ENCODE measurements at regions not wholly inside any gene's neighbourhood (a gene's known extent, or its start where the extent isn't known, plus 50 kb on each side); places are given as distances from the start of the nearest gene placed in this dataset.

GRCh38 chrX:45850197-45850774, 649.6 kb upstream of the DIPK2B start:
- Mint-ChIP-seq H3K27me3 (ENCODE audit: low read depth) (no peaks in the 10 kb centered on the region), H3K4me3 (peak overlapping the region; percentile 95 to 99), H3K4me1 (peaks cover 30 to 47% of the 10 kb centered on the region in 2 experiments), H3K27ac (peak overlapping the region; percentile 94 to 100 (median 97)), H3K9me3 (peaks cover 53 to 58% of the 10 kb centered on the region in 2 experiments), H3K36me3 (ENCODE audit: insufficient read depth in 1 of 3, low read depth in 3 of 3) (peaks cover 40 to 49% (median 49%) of the 10 kb centered on the region in 3 experiments)
- peak overlapping the region; percentile 34 for H4K8ac ChIP-seq (replicated peaks; ENCODE audit: insufficient read length, low read depth, low read length)
- H3T11ph ChIP-seq (ENCODE audit: low read length) = no peak overlapping the region
- peak overlapping the region; percentile 44 for H2BK120ac ChIP-seq (ENCODE audit: low read depth, low read length, poor library complexity, severe bottlenecking)
- no peak overlapping the region for H2AFZ ChIP-seq (ENCODE audit: low read length)
- H4K20me1 ChIP-seq (ENCODE audit: control insufficient read depth, insufficient read depth, insufficient read length) = no peaks in the 10 kb centered on the region
- peak overlapping the region; percentile 86 for H3K14ac ChIP-seq (ENCODE audit: insufficient read depth, low read length)
- H3K4me1 ChIP-seq (ENCODE audit: insufficient read depth, low read length) = peaks cover 6% of the 10 kb centered on the region; the same call in 1 of the 2 replicates
- H3K9ac ChIP-seq (ENCODE audit: extremely low read depth, insufficient read length, low read length) = peak overlapping the region; percentile 99
- H2AK5ac ChIP-seq (ENCODE audit: insufficient read length, low read length) = no peak overlapping the region
- H3K79me1 ChIP-seq (ENCODE audit: insufficient read depth, low read depth, low read length, poor library complexity, severe bottlenecking) = no peaks in the 10 kb centered on the region
- H3K23me2 ChIP-seq (ENCODE audit: insufficient read length, low read depth, low read length, poor library complexity, severe bottlenecking) = no peaks in the 10 kb centered on the region
- no CpG with 5 or more reads among the region's 28 CpGs for WGBS (ENCODE audit: extremely low coverage, insufficient read length, low lambda C conversion rate)
- peak overlapping the region; percentile 88 for H2BK5ac ChIP-seq (ENCODE audit: insufficient read length, low read length)
- H3K27ac ChIP-seq (ENCODE audit: insufficient read length, low read depth, low read length) = no peak overlapping the region
- no peaks in the 10 kb centered on the region for H3K27me3 ChIP-seq (ENCODE audit: insufficient read depth, low read length)
- peak overlapping the region; percentile 84 for H3K4me2 ChIP-seq (ENCODE audit: insufficient read depth, insufficient read length, low read length)
- H3K79me2 ChIP-seq (ENCODE audit: insufficient read depth, low read length) = peaks cover 38% of the 10 kb centered on the region; the same call in 1 of the 2 replicates
- H2BK15ac ChIP-seq (ENCODE audit: low read depth, low read length) = no peak overlapping the region
- no peak overlapping the region for H2BK20ac ChIP-seq (ENCODE audit: low read depth, low read length, poor library complexity, severe bottlenecking)
- no peak overlapping the region for H4K91ac ChIP-seq (ENCODE audit: insufficient read length, low read depth, low read length)
- peak; percentile 26 for DNase-seq
- H3K18ac ChIP-seq (ENCODE audit: insufficient read length, low read depth, low read length) = peak overlapping the region; percentile 76
- peak overlapping the region; percentile 27 for H4K5ac ChIP-seq (ENCODE audit: insufficient read length, low read depth, low read length)
- no peak overlapping the region for H3K4ac ChIP-seq (ENCODE audit: low read depth, low read length)
- peak overlapping the region; percentile 85 for H3K56ac ChIP-seq (ENCODE audit: insufficient read length, low read depth, low read length)
- H3K9me3 ChIP-seq (ENCODE audit: control insufficient read depth, low read depth, low read length) = no peaks in the 10 kb centered on the region
- no peak for TF ChIP-seq CTCF (conservative IDR thresholded peaks at IDR 0.05)
- no peak overlapping the region for H2BK12ac ChIP-seq (ENCODE audit: insufficient read length, low read depth, low read length)
- H3K23ac ChIP-seq (ENCODE audit: insufficient read length, low read depth, low read length) = no peak overlapping the region
